Natural killer cell (primary cell): ENCODE measurements at regions not wholly inside any gene's neighbourhood (a gene's known extent, or its start where the extent isn't known, plus 50 kb on each side); places are given as distances from the start of the nearest gene placed in this dataset.
"Not testable (repeated sequence)": the region's sequence is repeated elsewhere in the genome, so short reads cannot be mapped to it uniquely, and the experiment has no call there.

Source experiments
- ATAC-seq, 3 donors: fragments of 150-1000 bp in 2 of 3; fragments of 200-7000 bp in 1 of 3; cut with Tn5 transposase; 1 replicate in 1 of 3; 2 replicates in 2 of 3; pipeline ENCODE4 v1.10.0; 2021; ENCODE audit warnings: mild to moderate bottlenecking in 2 of 3, moderate library complexity in 2 of 3
- DNase-seq, 2 donors: peaks; one replicate each; pipeline versions ENCODE4 v3.0.0 to v3.0.0-alpha.2; 2013 to 2021; ENCODE audit warnings: mixed read lengths in 1 of 2
- H3K27ac ChIP-seq: one replicate; pipeline ENCODE4 v1.5.1; 2013; ENCODE audit warnings: mild to moderate bottlenecking, low read length
- H3K27me3 ChIP-seq: one replicate; pipeline ENCODE4 v1.6.1; 2013; ENCODE audit warnings: low read length; ENCODE audit not compliant: control insufficient read depth, insufficient read depth
- H3K36me3 ChIP-seq: one replicate; pipeline ENCODE4 v1.6.1; 2013; ENCODE audit warnings: low read length; ENCODE audit not compliant: control insufficient read depth, insufficient read depth
- H3K4me1 ChIP-seq: one replicate; pipeline ENCODE4 v1.6.1; 2013; ENCODE audit warnings: low read length; ENCODE audit not compliant: control insufficient read depth, insufficient read depth
- H3K4me3 ChIP-seq: one replicate; pipeline ENCODE4 v1.5.1; 2013; ENCODE audit warnings: low read length
- H3K9me3 ChIP-seq: one replicate; pipeline ENCODE4 v1.6.1; 2013; ENCODE audit warnings: low read length; ENCODE audit not compliant: control insufficient read depth, insufficient read depth
- H3K27ac Mint-ChIP-seq, 2 donors: one replicate each; pipeline ENCODE4 v1.8.0; 2022; ENCODE audit warnings: mild to moderate bottlenecking in 2 of 2, mixed read lengths in 2 of 2, moderate library complexity in 1 of 2
- H3K27me3 Mint-ChIP-seq, 2 donors: one replicate each; pipeline ENCODE4 v1.8.0; 2022; ENCODE audit warnings: low read depth in 2 of 2, mixed read lengths in 2 of 2
- H3K36me3 Mint-ChIP-seq: one replicate; pipeline ENCODE4 v1.8.0; 2022; ENCODE audit warnings: mixed read lengths
- H3K4me1 Mint-ChIP-seq, 2 donors: one replicate each; pipeline ENCODE4 v1.8.0; 2022; ENCODE audit warnings: mixed read lengths in 2 of 2
- H3K4me3 Mint-ChIP-seq: one replicate; pipeline ENCODE4 v1.8.0; 2022; ENCODE audit warnings: mild to moderate bottlenecking, moderate library complexity, mixed read lengths
- H3K9me3 Mint-ChIP-seq, 2 donors: one replicate each; pipeline ENCODE4 v1.8.0; 2022; ENCODE audit warnings: mixed read lengths in 2 of 2
- CTCF ChIP-seq: fragments of 200-600 bp; IDR thresholded peaks from one replicate; pipeline ENCODE4 v1.8.0; 2022; ENCODE audit warnings: antibody characterized with exemption
- WGBS: methylation state at CpG from one replicate; pipeline ENCODE4 v1.1.7; 2013; ENCODE audit warnings: missing lambda C conversion rate; ENCODE audit not compliant: insufficient coverage; 5-methylcytosine and 5-hydroxymethylcytosine counted together
- intact Hi-C: fragments of 100-400 bp; cut with micrococcal nuclease; formaldehyde crosslinking; loops from one replicate; pipeline ENCODE4 v1.14.2; 2022

- H3K27ac Mint-ChIP-seq = no peak overlapping the region
- ATAC-seq (no peak), DNase-seq (no peak)
- H3K4me3 Mint-ChIP-seq = no peak overlapping the region
- no peak overlapping the region for H3K4me3 ChIP-seq
- no peak for TF ChIP-seq CTCF
- H3K36me3 Mint-ChIP-seq = no peaks in the 10 kb centered on the region
- H3K27me3 ChIP-seq = no peaks in the 10 kb centered on the region
- 79% methylated on average over 1 of the region's 2 CpGs for WGBS
- no peaks in the 10 kb centered on the region for H3K27me3 Mint-ChIP-seq
- no peaks in the 10 kb centered on the region for H3K36me3 ChIP-seq
- no peaks in the 10 kb centered on the region for H3K9me3 ChIP-seq
- no peaks in the 10 kb centered on the region for H3K4me1 Mint-ChIP-seq
- intact Hi-C loops = no loop called here
- no peaks in the 10 kb centered on the region for H3K4me1 ChIP-seq
- H3K9me3 Mint-ChIP-seq = peaks cover 0 to 2% of the 10 kb centered on the region in 2 donors
- no peak overlapping the region for H3K27ac ChIP-seq
These were observed 116.2 kb downstream of the ADCYAP1 start for GRCh38 chr18:1020731-1021344.

- WGBS = no CpG with 5 or more reads among the region's 1 CpG
- no peak for TF ChIP-seq CTCF
- Mint-ChIP-seq H3K4me1 (no peaks in the 10 kb centered on the region), H3K9me3 (peaks cover 2 to 4% of the 10 kb centered on the region in 2 donors), H3K27me3 (no peaks in the 10 kb centered on the region), H3K36me3 (no peaks in the 10 kb centered on the region), H3K27ac (no peak overlapping the region), H3K4me3 (no peak overlapping the region)
- Histone ChIP-seq H3K4me1 (no peaks in the 10 kb centered on the region), H3K9me3 (no peaks in the 10 kb centered on the region), H3K36me3 (no peaks in the 10 kb centered on the region), H3K27me3 (no peaks in the 10 kb centered on the region), H3K27ac (no peak overlapping the region), H3K4me3 (no peak overlapping the region)
- ATAC-seq (no peak), DNase-seq (no peak)
- intact Hi-C loops = no loop called here
These were observed 122.3 kb downstream of the ADCYAP1 start for GRCh38 chr18:1026930-1027329.

GRCh38 chr18:1033092-1033491, 128.4 kb downstream of the ADCYAP1 start:
- H3K4me1 Mint-ChIP-seq, DNase-seq, H3K36me3 Mint-ChIP-seq, H3K9me3 ChIP-seq, H3K4me1 ChIP-seq, H3K27me3 Mint-ChIP-seq, H3K4me3 ChIP-seq, H3K36me3 ChIP-seq, H3K27me3 ChIP-seq, H3K27ac ChIP-seq, H3K27ac Mint-ChIP-seq, H3K4me3 Mint-ChIP-seq, ATAC-seq, intact Hi-C loops, H3K9me3 Mint-ChIP-seq: not testable (repeated sequence)
- 88% methylated on average over 2 of the region's 3 CpGs for WGBS

- TF ChIP-seq CTCF = no peak
- intact Hi-C loops = loop anchor here (1.0 kb wide), 1 partner anchor 12 kb away; no protein-coding TSS in a partner anchor
- Mint-ChIP-seq H3K27me3 (no peaks in the 10 kb centered on the region), H3K4me3 (no peak overlapping the region), H3K27ac (no peak overlapping the region), H3K4me1 (no peaks in the 10 kb centered on the region), H3K9me3 (peaks cover 2% of the 10 kb centered on the region in 2 donors), H3K36me3 (no peaks in the 10 kb centered on the region)
- Histone ChIP-seq H3K27me3 (no peaks in the 10 kb centered on the region), H3K4me3 (no peak overlapping the region), H3K4me1 (no peaks in the 10 kb centered on the region), H3K27ac (no peak overlapping the region), H3K9me3 (no peaks in the 10 kb centered on the region), H3K36me3 (no peaks in the 10 kb centered on the region)
- 80% methylated on average over 6 of the region's 6 CpGs for WGBS
- no peak for DNase-seq
- ATAC-seq = no peak
These were observed 130.3 kb downstream of the ADCYAP1 start for GRCh38 chr18:1034971-1035370.
